A673 (cell line): ENCODE measurements at regions not wholly inside any gene's neighbourhood (a gene's known extent, or its start where the extent isn't known, plus 50 kb on each side); places are given as distances from the start of the nearest gene placed in this dataset.

Source experiments
- BruUV-seq: library from RNA; stranded (reverse); fragments of 400-500 nt; replicated peaks from 2 replicates; lab custom pipeline; 2021; lab: Mats Ljungman, UMichigan
- CTCF ChIA-PET: fragments of 300-600 bp; sonication (Branson Sonifier 250); formaldehyde crosslinking; loops from one replicate; lab custom pipeline; 2022; ENCODE audit warnings: antibody characterized with exemption; lab: Charles Lee
- POLR2A ChIA-PET: fragments of 300-600 bp; sonication (Branson Sonifier 250); formaldehyde crosslinking; loops from one replicate; lab custom pipeline; 2022; ENCODE audit warnings: antibody characterized with exemption; ENCODE audit not compliant: low non-redundant PET; lab: Charles Lee
- DNase-seq: peaks from one replicate; pipeline ENCODE4 v3.0.0-alpha.2; 2015; ENCODE audit warnings: low spot score
- H3K27ac ChIP-seq: fragments of 200-600 bp; sonication (generic); 2 replicates; pipeline ENCODE4 v1.5.1; 2016; ENCODE audit warnings: mixed run types, low read depth, mild to moderate bottlenecking, mixed read lengths, antibody characterized with exemption, low read length; ENCODE audit not compliant: poor library complexity, severe bottlenecking
- H3K27me3 ChIP-seq: fragments of 200-600 bp; sonication (generic); replicated peaks from 2 replicates; pipeline ENCODE4 v1.6.1; 2017; ENCODE audit warnings: mixed run types, low read depth, mild to moderate bottlenecking, mixed read lengths, antibody characterized with exemption, low read length; ENCODE audit not compliant: insufficient read depth, poor library complexity
- H3K36me3 ChIP-seq: fragments of 200-600 bp; sonication (generic); 2 replicates; pipeline ENCODE4 v1.6.1; 2016; ENCODE audit warnings: mixed run types, mild to moderate bottlenecking, mixed read lengths, antibody characterized with exemption, low read length; ENCODE audit not compliant: insufficient read depth, poor library complexity, severe bottlenecking
- H3K4me1 ChIP-seq: fragments of 200-600 bp; sonication (generic); 2 replicates; pipeline ENCODE4 v1.6.1; 2017; ENCODE audit warnings: mixed run types, mild to moderate bottlenecking, mixed read lengths, antibody characterized with exemption, low read length; ENCODE audit not compliant: insufficient read depth, poor library complexity, severe bottlenecking
- H3K4me3 ChIP-seq: fragments of 200-600 bp; sonication (generic); 2 replicates; pipeline ENCODE4 v1.5.1; 2016; ENCODE audit warnings: low read depth, mixed run types, mild to moderate bottlenecking, mixed read lengths, low read length; ENCODE audit not compliant: poor library complexity, severe bottlenecking
- H3K9me3 ChIP-seq: fragments of 200-600 bp; sonication (generic); 2 replicates; pipeline ENCODE4 v1.6.1; 2016; ENCODE audit warnings: mixed run types, low read depth, mild to moderate bottlenecking, mixed read lengths, antibody characterized with exemption, low read length; ENCODE audit not compliant: poor library complexity, severe bottlenecking
- EZH2 ChIP-seq: fragments of 200-600 bp; sonication (generic); IDR thresholded peaks from 2 replicates; pipeline ENCODE4 v1.6.1; 2017; ENCODE audit warnings: borderline replicate concordance, low read depth, mild to moderate bottlenecking, mixed read lengths, antibody characterized with exemption, low read length; ENCODE audit not compliant: poor library complexity, severe bottlenecking
- intact Hi-C: fragments of 100-400 bp; cut with micrococcal nuclease; formaldehyde crosslinking; loops from one replicate; pipeline ENCODE4 v1.10.0; 2022; ENCODE audit not compliant: unreplicated experiment
- TF ChIP-seq, protein P1 (sequence below): fragments of 300-800, 200-600 bp; sonication (generic); conservative IDR thresholded peaks from 2 replicates; pipeline ENCODE4 v1.5.1; 2017; ENCODE audit warnings: low read depth, mild to moderate bottlenecking, antibody characterized with exemption, low read length, moderate library complexity, mixed read lengths

DNA sequence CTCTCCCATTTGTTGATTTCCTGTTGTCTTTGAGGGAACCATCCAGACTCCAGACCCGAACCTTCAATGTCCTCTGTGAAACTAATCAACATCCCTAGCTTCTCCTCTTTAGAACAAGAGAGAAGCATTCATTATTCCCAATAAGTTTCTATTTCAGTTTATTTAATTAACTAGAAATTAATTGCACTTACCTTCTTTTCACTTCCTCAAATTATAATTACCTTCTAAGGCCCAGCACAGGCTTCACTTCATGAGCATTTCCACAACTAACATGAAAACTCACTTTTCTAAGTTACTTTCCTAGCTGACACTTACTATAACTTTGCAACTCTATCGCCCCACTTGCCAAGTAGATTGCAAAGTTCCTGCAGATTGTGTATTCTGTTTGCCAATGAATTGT lies 71.6 kb upstream of the HTR2A start:
- ChIA-PET CTCF (no interaction called here), POLR2A (no interaction called here)
- intact Hi-C loops = no loop called here
- Histone ChIP-seq H3K27me3 (peaks cover 4% of the 10 kb centered on the region), H3K4me3 (no peak overlapping the region), H3K36me3 (no peaks in the 10 kb centered on the region), H3K27ac (no peak overlapping the region), H3K4me1 (no peaks in the 10 kb centered on the region), H3K9me3 (no peaks in the 10 kb centered on the region)
- TF ChIP-seq, protein P1, sequence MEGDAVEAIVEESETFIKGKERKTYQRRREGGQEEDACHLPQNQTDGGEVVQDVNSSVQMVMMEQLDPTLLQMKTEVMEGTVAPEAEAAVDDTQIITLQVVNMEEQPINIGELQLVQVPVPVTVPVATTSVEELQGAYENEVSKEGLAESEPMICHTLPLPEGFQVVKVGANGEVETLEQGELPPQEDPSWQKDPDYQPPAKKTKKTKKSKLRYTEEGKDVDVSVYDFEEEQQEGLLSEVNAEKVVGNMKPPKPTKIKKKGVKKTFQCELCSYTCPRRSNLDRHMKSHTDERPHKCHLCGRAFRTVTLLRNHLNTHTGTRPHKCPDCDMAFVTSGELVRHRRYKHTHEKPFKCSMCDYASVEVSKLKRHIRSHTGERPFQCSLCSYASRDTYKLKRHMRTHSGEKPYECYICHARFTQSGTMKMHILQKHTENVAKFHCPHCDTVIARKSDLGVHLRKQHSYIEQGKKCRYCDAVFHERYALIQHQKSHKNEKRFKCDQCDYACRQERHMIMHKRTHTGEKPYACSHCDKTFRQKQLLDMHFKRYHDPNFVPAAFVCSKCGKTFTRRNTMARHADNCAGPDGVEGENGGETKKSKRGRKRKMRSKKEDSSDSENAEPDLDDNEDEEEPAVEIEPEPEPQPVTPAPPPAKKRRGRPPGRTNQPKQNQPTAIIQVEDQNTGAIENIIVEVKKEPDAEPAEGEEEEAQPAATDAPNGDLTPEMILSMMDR = no peak
- no peak for TF ChIP-seq EZH2
- no TSS peak for BruUV-seq
- no peak for DNase-seq

DNA sequence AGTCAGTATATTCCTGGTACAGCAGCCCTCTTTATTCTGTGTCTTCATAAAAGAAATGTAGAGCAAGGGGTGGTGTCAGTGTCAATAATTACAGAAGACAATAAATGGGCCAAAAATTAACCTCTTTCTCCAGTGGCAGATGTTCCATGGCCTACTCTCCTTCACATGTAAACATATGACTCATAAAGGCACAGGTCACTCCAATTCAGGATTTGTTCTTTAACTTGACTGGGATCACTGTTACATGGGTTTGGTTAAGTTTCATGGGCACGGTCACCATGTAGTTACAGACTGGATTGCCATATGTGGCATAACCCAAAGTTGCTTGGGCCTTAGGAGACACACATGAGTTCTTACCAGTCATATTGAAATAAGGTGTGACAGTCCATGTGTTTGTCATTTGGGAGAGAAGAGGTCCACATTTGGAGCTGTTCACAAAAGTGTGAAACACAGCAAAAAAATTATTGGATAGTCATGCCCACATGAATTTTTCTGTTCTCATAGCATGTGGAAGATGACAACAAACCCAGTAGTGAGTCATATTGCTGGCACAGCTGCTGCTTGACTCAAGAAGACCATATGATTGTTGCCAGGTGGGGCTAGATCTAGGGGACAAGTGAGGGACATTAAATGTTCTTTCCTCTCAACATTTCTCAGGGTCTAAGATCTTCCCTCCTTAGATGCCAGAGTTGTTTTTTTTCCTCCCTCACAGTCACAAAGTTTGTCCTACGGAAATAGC lies 68.1 kb upstream of the HTR2A start:
- no TSS peak for BruUV-seq
- no peaks in the 10 kb centered on the region for H3K36me3 ChIP-seq
- no peak for TF ChIP-seq EZH2
- TF ChIP-seq, protein P1 = no peak
- H3K27ac ChIP-seq = no peak overlapping the region
- POLR2A ChIA-PET = no interaction called here
- intact Hi-C loops = no loop called here
- no peak overlapping the region for H3K4me3 ChIP-seq
- CTCF ChIA-PET = no interaction called here
- H3K9me3 ChIP-seq = no peaks in the 10 kb centered on the region
- no peaks in the 10 kb centered on the region for H3K4me1 ChIP-seq
- DNase-seq = no peak
- H3K27me3 ChIP-seq = no peaks in the 10 kb centered on the region

DNA sequence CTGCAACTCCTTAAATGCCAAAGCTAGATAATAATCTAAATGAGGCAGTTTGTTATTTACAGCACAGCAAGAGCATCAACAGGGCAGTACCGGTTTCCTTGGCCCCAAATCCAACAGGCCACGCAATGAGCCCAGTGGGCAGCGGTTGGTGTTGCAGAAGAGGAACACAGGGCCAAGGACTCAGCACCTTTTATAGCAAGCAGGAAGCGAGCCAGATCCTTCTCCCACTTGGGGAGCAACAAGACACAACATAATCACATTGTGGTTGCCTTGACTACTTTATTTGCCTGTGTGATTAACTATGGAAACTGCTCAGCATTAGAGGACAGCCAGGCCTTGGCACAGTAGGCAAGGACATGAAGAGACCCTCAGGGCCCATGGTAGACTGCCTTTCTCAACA lies 67.1 kb upstream of the HTR2A start:
- no peak for DNase-seq
- POLR2A ChIA-PET = no interaction called here
- TF ChIP-seq, protein P1 = no peak
- no peak for TF ChIP-seq EZH2
- Histone ChIP-seq H3K4me1 (no peaks in the 10 kb centered on the region), H3K9me3 (no peaks in the 10 kb centered on the region), H3K4me3 (no peak overlapping the region), H3K27ac (no peak overlapping the region), H3K36me3 (no peaks in the 10 kb centered on the region), H3K27me3 (no peaks in the 10 kb centered on the region)
- CTCF ChIA-PET = no interaction called here
- intact Hi-C loops = no loop called here
- BruUV-seq = no TSS peak
